ENCODE measurements at regions not wholly inside any gene's neighbourhood (a gene's known extent, or its start where the extent isn't known, plus 50 kb on each side); places are given as distances from the start of the nearest gene placed in this dataset.

DNA sequence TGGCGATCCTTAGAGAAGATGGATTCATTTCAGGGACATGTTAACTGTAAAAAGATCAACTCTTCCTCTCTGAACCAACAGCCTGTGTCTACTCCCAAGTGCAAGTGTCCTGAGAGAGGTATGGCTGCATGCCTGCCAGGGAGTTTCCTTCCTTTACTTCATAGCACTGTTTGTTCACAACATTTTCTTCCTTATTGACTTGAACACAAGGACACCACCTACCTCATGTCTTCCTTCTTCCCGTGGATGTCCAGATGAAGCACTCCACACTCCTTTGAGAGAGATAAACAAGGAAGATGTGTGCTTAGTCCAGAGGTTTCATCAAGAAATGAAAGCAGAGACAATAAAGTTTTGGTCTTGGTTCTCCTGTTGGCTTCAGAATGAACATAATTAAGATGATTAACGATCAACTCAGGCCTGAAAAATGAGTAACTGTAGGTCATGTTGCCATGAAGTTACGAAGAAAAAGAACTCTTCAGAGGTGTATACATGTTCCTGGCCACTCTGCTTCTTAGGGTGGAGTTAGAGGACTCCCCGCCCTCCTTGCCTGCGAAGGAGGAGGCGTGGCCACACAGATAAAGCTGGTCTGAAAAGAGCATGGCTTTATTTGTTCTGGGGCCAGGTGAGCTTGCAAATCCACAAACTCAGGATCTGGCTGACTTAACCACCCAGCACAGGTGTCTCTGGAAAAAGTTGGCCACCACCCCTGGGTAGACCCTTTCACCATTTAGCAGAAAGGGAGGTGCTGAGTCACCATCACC lies 155.0 kb upstream of the KCTD1 start:
- TF ChIP-seq GATA3 (IDR thresholded peaks at IDR 0.05; ENCODE audit: low read depth, low read length) = no peak
- TF ChIP-seq GATA2 (IDR thresholded peaks at IDR 0.05; ENCODE audit: low read depth, low read length) = no peak

Measured in SH-SY5Y (cell line).